ENCODE measurements at regions not wholly inside any gene's neighbourhood (a gene's known extent, or its start where the extent isn't known, plus 50 kb on each side); places are given as distances from the start of the nearest gene placed in this dataset.

GRCh38 chr11:100555931-100556330 is 131.2 kb upstream of the ARHGAP42 start:
- H3K9me3 ChIP-seq (ENCODE audit: low read length): no peaks in the 10 kb centered on the region

More at GRCh38 chr11:100555931-100556330, 131.2 kb upstream of the ARHGAP42 start:
- ChIA-PET POLR2A (no interaction called here), CTCF (ENCODE audit: low intra/inter-chr PET ratio, low total read pairs) (no interaction called here)
- no peak overlapping the region for H3K4me3 ChIP-seq (replicated peaks in 1 of 3; ENCODE audit: insufficient read depth in 1 of 3, low read depth in 2 of 3, low read length in 3 of 3)
- TF ChIP-seq ARID4A (CRISPR knock-in tag; IDR thresholded peaks at IDR 0.05; ENCODE audit: borderline replicate concordance) (no peak), RAD21 (CRISPR knock-in tag; IDR thresholded peaks at IDR 0.05) (no peak), SALL2 (CRISPR knock-in tag; IDR thresholded peaks at IDR 0.05) (no peak), ZNF563 (CRISPR knock-in tag; IDR thresholded peaks at IDR 0.05) (no peak), ZNF737 (CRISPR knock-in tag; IDR thresholded peaks at IDR 0.05; ENCODE audit: borderline replicate concordance) (no peak), ZNF143 (CRISPR knock-in tag; IDR thresholded peaks at IDR 0.05) (no peak), NFE2L2 (IDR thresholded peaks at IDR 0.05; ENCODE audit: low read length) (no peak), POGZ (CRISPR knock-in tag; IDR thresholded peaks at IDR 0.05) (no peak), LRRFIP1 (CRISPR knock-in tag; conservative IDR thresholded peaks at IDR 0.05) (no peak)
- no peak overlapping the region for H3K9ac ChIP-seq (ENCODE audit: insufficient read depth, low read depth, low read length)
- peaks cover 0 to 6% of the 10 kb centered on the region in 2 experiments; a peak in 1 of 5 replicates for H3K27me3 ChIP-seq (ENCODE audit: control insufficient read depth in 1 of 2, insufficient read depth in 2 of 2, low read length in 2 of 2)
- no peaks in the 10 kb centered on the region for H3K4me1 ChIP-seq (ENCODE audit: insufficient read depth, low read length)
- ATAC-seq (no peak), FAIRE-seq (no peak), DNase-seq (ENCODE audit: low spot score) (no peak)
- H3K79me2 ChIP-seq (ENCODE audit: insufficient read depth, low read length): no peaks in the 10 kb centered on the region
- in situ Hi-C loops (cut with HindIII; ENCODE audit: extremely low pct_ligation_motif_present, low pct_unique_long_range_greater_than_20kb) (no loop called here), intact Hi-C loops (cut with micrococcal nuclease; ENCODE audit: unreplicated experiment) (no loop called here)
- BruUV-seq (replicated peaks): no TSS peak
- no peak overlapping the region for H2AFZ ChIP-seq (ENCODE audit: low read length)
- H4K20me1 ChIP-seq (ENCODE audit: insufficient read depth, low read length): no peaks in the 10 kb centered on the region
- H3K36me3 ChIP-seq (replicated peaks in 1 of 2; ENCODE audit: control insufficient read depth in 1 of 2, insufficient read depth in 2 of 2, low read length in 2 of 2): no peaks in the 10 kb centered on the region
- no peak overlapping the region for H3K27ac ChIP-seq (ENCODE audit: extremely low read length, insufficient read depth, low read length)
- no peak overlapping the region for H3K4me2 ChIP-seq (ENCODE audit: low read depth, low read length)
